ENCODE measurements at regions not wholly inside any gene's neighbourhood (a gene's known extent, or its start where the extent isn't known, plus 50 kb on each side); places are given as distances from the start of the nearest gene placed in this dataset.
A peak's percentile ranks its signal among the peaks of the same experiment; 100 is the strongest.
"Not testable (repeated sequence)": the region's sequence is repeated elsewhere in the genome, so short reads cannot be mapped to it uniquely, and the experiment has no call there.

DNA sequence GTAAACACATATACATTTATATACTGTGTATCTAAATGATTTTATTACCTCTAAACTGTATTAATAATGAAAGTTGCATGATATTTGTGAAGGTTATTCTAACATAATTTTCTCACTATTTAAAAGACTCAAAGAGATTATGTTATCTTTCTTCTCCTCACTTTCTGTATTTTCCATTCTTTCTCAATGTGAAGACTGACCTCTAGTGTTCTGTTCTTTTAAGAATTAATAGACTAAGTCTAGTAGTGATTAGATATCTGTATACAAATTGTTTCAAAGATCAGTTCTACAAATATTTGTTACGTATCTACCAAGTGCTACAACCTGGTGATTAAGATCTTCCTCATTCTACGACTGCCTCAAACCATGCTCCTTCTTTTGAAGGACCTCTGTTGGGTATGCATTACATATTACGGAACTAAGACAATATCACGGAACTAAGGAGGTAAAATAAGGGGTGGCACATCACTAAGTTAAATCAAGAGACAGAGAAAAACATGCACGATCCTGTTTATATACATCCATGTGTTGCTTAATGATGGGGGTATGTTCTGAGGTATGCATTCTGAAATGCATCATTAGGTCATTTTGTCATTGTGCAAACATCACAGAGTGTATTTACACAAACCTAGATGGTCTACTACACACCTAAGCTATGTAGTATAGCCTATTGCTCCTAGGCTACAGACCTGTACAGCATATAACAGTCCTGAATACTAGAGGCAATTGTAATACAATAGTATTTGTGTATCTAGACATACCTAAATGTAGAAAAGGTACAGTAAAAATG, 161.5 kb upstream of the KBTBD8 start:
- intact Hi-C loops (cut with DNase I): loop anchor here (10.0 kb wide), 1 partner anchor 572 kb away; no protein-coding TSS in a partner anchor
- TF ChIP-seq POLR2A (IDR thresholded peaks at IDR 0.05): no peak
- TF ChIP-seq, protein P1, sequence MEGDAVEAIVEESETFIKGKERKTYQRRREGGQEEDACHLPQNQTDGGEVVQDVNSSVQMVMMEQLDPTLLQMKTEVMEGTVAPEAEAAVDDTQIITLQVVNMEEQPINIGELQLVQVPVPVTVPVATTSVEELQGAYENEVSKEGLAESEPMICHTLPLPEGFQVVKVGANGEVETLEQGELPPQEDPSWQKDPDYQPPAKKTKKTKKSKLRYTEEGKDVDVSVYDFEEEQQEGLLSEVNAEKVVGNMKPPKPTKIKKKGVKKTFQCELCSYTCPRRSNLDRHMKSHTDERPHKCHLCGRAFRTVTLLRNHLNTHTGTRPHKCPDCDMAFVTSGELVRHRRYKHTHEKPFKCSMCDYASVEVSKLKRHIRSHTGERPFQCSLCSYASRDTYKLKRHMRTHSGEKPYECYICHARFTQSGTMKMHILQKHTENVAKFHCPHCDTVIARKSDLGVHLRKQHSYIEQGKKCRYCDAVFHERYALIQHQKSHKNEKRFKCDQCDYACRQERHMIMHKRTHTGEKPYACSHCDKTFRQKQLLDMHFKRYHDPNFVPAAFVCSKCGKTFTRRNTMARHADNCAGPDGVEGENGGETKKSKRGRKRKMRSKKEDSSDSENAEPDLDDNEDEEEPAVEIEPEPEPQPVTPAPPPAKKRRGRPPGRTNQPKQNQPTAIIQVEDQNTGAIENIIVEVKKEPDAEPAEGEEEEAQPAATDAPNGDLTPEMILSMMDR (IDR thresholded peaks at IDR 0.05): peak in 6 of 7 experiments; percentile 18 to 62 (median 53)
- WGBS, 2 donors: 36 to 46% methylated on average over 5 of the region's 5 CpGs
- Histone ChIP-seq H3K9me3 (no peaks in the 10 kb centered on the region), H3K4me3 (no peak overlapping the region), H3K36me3 (replicated peaks in 1 of 2; ENCODE audit: insufficient read depth in 1 of 2, low read depth in 2 of 2) (no peaks in the 10 kb centered on the region), H3K27me3 (no peaks in the 10 kb centered on the region), H3K27ac (no peak overlapping the region), H3K4me1 (peaks cover 19% of the 10 kb centered on the region)
- DNase-seq: no peak
- peak; percentile 62 for ATAC-seq

DNA sequence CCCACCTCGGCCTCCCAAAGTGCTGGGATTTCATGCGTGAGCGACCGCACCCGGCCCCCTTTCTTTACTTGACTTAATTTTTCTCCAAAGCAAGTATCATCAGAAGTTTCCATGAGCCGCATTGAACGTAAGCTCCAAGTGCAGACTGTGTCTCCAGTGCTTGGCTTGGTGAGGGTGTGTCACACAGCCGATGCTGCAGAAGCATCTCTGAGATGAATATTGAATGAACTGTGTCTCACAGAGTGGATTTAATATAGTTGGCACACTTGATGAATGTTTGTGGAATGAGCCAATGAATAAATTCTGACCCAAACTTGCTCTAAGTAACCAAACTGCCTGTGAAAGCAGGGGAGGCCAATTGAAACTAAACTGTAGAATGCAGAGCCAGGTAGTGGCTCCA, 159.4 kb upstream of the KBTBD8 start:
- H3K9me3 ChIP-seq: no peaks in the 10 kb centered on the region
- no peak overlapping the region for H3K4me3 ChIP-seq
- no peak for TF ChIP-seq POLR2A (IDR thresholded peaks at IDR 0.05)
- TF ChIP-seq, protein P1 (IDR thresholded peaks at IDR 0.05): no peak
- no peak overlapping the region for H3K27ac ChIP-seq
- no peaks in the 10 kb centered on the region for H3K36me3 ChIP-seq (replicated peaks in 1 of 2; ENCODE audit: insufficient read depth in 1 of 2, low read depth in 2 of 2)
- 94 to 95% methylated on average over 8 of the region's 8 CpGs for WGBS, 2 donors
- intact Hi-C loops (cut with DNase I): loop anchor here (10.0 kb wide), 1 partner anchor 574 kb away; no protein-coding TSS in a partner anchor
- no peaks in the 10 kb centered on the region for H3K27me3 ChIP-seq
- H3K4me1 ChIP-seq: peaks cover 12% of the 10 kb centered on the region
- ATAC-seq (no peak), DNase-seq (no peak)

DNA sequence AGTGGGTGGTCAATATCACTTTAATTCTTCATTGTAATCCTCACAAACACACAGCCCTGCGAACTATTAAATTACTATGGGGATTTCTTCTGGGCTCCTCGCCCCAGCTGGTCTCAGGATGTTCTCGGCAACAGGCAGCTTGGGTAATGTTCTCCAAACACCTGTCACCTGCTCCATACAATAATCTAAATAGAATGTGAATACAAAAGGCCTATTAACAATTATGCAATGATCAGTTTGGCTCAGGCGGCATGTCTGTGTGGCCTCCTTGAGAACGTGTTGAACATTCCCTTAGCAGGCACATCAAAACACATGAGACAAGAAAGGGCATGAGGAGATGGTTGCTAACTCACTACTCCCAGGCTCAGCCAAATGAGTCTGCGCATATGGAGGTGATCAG, 158.6 kb upstream of the KBTBD8 start:
- intact Hi-C loops (cut with DNase I): loop anchor here (10.0 kb wide), 1 partner anchor 575 kb away; no protein-coding TSS in a partner anchor

DNA sequence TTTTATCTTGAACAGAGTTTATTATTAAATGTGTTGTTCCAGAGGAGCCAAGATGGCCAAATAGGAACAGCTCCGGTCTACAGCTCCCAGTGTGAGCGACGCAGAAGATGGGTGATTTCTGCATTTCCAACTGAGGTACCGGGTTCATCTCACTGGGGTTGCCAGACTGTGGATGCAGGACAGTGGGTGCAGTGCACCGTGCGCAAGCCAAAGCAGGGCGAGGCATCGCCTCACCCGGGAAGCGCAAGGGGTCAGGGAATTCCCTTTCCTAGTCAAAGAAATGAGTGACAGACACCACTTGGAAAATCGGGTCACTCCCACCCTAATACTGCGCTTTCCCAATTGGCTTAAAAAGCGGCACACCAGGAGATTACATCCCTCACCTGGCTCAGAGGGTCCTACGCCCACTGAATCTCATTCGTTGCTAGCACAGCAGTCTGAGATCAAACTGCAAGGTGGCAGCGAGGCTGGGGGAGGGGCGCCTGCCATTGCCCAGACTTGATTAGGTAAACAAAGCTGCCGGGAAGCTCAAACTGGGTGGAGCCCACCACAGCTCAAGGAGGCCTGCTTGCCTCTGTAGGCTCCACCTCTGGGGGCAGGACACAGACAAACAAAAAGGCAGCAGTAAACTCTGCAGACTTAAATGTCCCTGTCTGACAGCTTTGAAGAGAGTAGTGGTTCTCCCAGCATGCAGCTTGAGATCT, 155.2 kb upstream of the KBTBD8 start:
- H3K36me3 ChIP-seq (replicated peaks in 1 of 2; ENCODE audit: insufficient read depth in 1 of 2, low read depth in 2 of 2); H3K27me3 ChIP-seq; H3K4me3 ChIP-seq; intact Hi-C loops (cut with DNase I); H3K9me3 ChIP-seq; H3K4me1 ChIP-seq; ATAC-seq; H3K27ac ChIP-seq: not testable (repeated sequence)
- DNase-seq: peak in 1 of 4 donors; percentile 32
- WGBS, 2 donors: 82 to 86% methylated on average over 18 of the region's 18 CpGs

More for the DNA sequence above, 158.6 kb upstream of the KBTBD8 start:
- 83 to 91% methylated on average over 6 of the region's 6 CpGs for WGBS, 2 donors
- TF ChIP-seq POLR2A (IDR thresholded peaks at IDR 0.05): no peak
- TF ChIP-seq, protein P1 (IDR thresholded peaks at IDR 0.05): no peak
- Histone ChIP-seq H3K9me3 (no peaks in the 10 kb centered on the region), H3K36me3 (replicated peaks in 1 of 2; ENCODE audit: insufficient read depth in 1 of 2, low read depth in 2 of 2) (no peaks in the 10 kb centered on the region), H3K4me1 (peaks cover 12% of the 10 kb centered on the region), H3K4me3 (no peak overlapping the region), H3K27ac (no peak overlapping the region), H3K27me3 (no peaks in the 10 kb centered on the region)
- DNase-seq: no peak
- no peak for ATAC-seq

DNA sequence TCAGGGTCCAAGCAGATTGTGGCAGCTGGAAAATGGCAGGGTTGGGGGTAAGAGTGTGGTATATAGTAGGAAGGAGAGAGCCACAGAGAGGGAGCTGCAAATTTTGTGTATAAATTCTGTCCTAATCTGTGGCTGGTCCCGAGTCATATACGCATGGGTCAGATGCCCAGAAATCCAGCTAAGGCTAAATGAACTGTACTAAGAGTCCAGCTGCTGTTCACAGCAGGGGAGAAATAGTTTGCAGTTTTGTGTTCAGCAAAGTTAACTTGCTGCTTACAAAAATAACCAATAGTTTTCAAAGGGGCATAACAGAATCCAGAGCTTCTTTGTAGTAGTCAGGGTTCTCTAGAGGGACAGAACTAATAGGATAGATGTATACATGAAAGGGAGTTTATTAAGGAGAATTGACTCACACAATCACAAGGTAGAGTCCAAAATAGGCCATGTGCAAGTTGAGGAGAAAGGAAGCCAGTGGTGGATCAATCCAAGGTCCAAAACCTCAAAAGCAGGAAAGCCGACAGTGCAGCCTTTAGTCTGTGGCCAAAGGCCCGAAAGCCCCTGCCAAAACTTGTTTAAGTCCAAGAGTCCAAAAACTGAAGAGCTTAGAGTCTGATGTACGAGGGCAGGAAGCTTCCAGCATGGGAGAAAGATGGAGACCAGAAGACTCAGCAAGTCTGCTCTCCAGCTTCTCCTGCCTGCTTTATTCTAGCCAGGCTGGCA, 146.1 kb upstream of the KBTBD8 start:
- Histone ChIP-seq H3K36me3 (replicated peaks in 1 of 2; ENCODE audit: insufficient read depth in 1 of 2, low read depth in 2 of 2) (no peaks in the 10 kb centered on the region), H3K27me3 (no peaks in the 10 kb centered on the region), H3K9me3 (no peaks in the 10 kb centered on the region), H3K4me3 (no peak overlapping the region), H3K27ac (no peak overlapping the region), H3K4me1 (no peaks in the 10 kb centered on the region)
- 81 to 87% methylated on average over 5 of the region's 5 CpGs for WGBS, 2 donors
- DNase-seq (no peak), ATAC-seq (no peak)
- TF ChIP-seq, protein P1 (IDR thresholded peaks at IDR 0.05): no peak
- no peak for TF ChIP-seq POLR2A (IDR thresholded peaks at IDR 0.05)
- intact Hi-C loops (cut with DNase I): no loop called here
